MCF 10A (cell line): ENCODE measurements at regions not wholly inside any gene's neighbourhood (a gene's known extent, or its start where the extent isn't known, plus 50 kb on each side); places are given as distances from the start of the nearest gene placed in this dataset.

Experiments used
- BruUV-seq: library from RNA; stranded (reverse); fragments of 400-500 nt; replicated peaks from 2 replicates; lab custom pipeline; 2021; lab: Mats Ljungman, UMichigan
- CTCF ChIA-PET: fragments of 300-600 bp; sonication (Branson Sonifier 250); formaldehyde crosslinking; extraction: SDS; loops from one replicate; lab custom pipeline; 2021; ENCODE audit warnings: antibody characterized with exemption, inconsistent platforms; lab: Yijun Ruan, JAX
- POLR2A ChIA-PET: fragments of 300-600, 350-650 bp; sonication (Branson Sonifier 250); formaldehyde crosslinking; extraction: SDS; loops from one replicate; lab custom pipeline; 2020; ENCODE audit warnings: antibody characterized with exemption, inconsistent platforms; lab: Yijun Ruan, JAX
- DNase-seq: peaks from one replicate; pipeline ENCODE4 v3.0.0-alpha.2; 2018; ENCODE audit not compliant: unreplicated experiment
- H3K27ac Mint-ChIP-seq: one replicate; pipeline ENCODE4 v1.8.0; 2022; ENCODE audit warnings: mild to moderate bottlenecking, low read depth, mixed read lengths; ENCODE audit not compliant: unreplicated experiment
- H3K27me3 Mint-ChIP-seq: one replicate; pipeline ENCODE4 v1.8.0; 2022; ENCODE audit warnings: mixed read lengths; ENCODE audit not compliant: insufficient read depth, unreplicated experiment
- H3K36me3 Mint-ChIP-seq: one replicate; pipeline ENCODE4 v1.8.0; 2022; ENCODE audit warnings: mild to moderate bottlenecking, moderate library complexity, mixed read lengths; ENCODE audit not compliant: insufficient read depth, unreplicated experiment
- H3K4me1 Mint-ChIP-seq: one replicate; pipeline ENCODE4 v1.8.0; 2022; ENCODE audit warnings: mixed read lengths; ENCODE audit not compliant: insufficient read depth, unreplicated experiment
- H3K4me3 Mint-ChIP-seq: one replicate; pipeline ENCODE4 v1.8.0; 2022; ENCODE audit warnings: mild to moderate bottlenecking, moderate library complexity, mixed read lengths; ENCODE audit not compliant: unreplicated experiment
- H3K9me3 Mint-ChIP-seq: one replicate; pipeline ENCODE4 v1.8.0; 2022; ENCODE audit warnings: mixed read lengths; ENCODE audit not compliant: unreplicated experiment
- CTCF ChIP-seq: fragments of 200-600 bp; IDR thresholded peaks from one replicate; pipeline ENCODE4 v1.8.0; 2022; ENCODE audit warnings: antibody characterized with exemption, mild to moderate bottlenecking; ENCODE audit not compliant: unreplicated experiment
- intact Hi-C: fragments of 100-400 bp; cut with micrococcal nuclease; formaldehyde crosslinking; loops from 2 replicates; pipeline ENCODE4 v1.14.1; 2022

GRCh38 chr20:7540923-7541322, 399.3 kb downstream of the HAO1 start:
- Mint-ChIP-seq H3K27ac (peak overlapping the region; percentile 28), H3K9me3 (peaks cover 9% of the 10 kb centered on the region), H3K27me3 (no peaks in the 10 kb centered on the region), H3K36me3 (no peaks in the 10 kb centered on the region), H3K4me3 (no peak overlapping the region), H3K4me1 (peaks cover 6% of the 10 kb centered on the region)
- ChIA-PET POLR2A (interaction anchor here (0.8 kb wide), 2 partner anchors 15 to 45 kb away, joined by 3 read pairs; no protein-coding TSS in a partner anchor), CTCF (no interaction called here)
- DNase-seq, result peak; percentile 51
- BruUV-seq, result no TSS peak
- intact Hi-C loops, result no loop called here
- no peak for TF ChIP-seq CTCF

GRCh38 chr20:7571101-7571500, 369.2 kb downstream of the HAO1 start:
- Mint-ChIP-seq H3K27ac (no peak overlapping the region), H3K9me3 (peaks cover 11% of the 10 kb centered on the region), H3K4me1 (no peaks in the 10 kb centered on the region), H3K27me3 (no peaks in the 10 kb centered on the region), H3K36me3 (no peaks in the 10 kb centered on the region), H3K4me3 (no peak overlapping the region)
- intact Hi-C loops, result no loop called here
- ChIA-PET CTCF (no interaction called here), POLR2A (interaction anchor here (1.1 to 1.4 kb wide), 2 partner anchors 9 to 14 kb away, joined by 3 to 4 read pairs; no protein-coding TSS in a partner anchor)
- TF ChIP-seq CTCF, result no peak
- BruUV-seq, result no TSS peak
- DNase-seq, result no peak

- Mint-ChIP-seq H3K9me3 (peaks cover 14% of the 10 kb centered on the region), H3K4me1 (no peaks in the 10 kb centered on the region), H3K27ac (no peak overlapping the region), H3K36me3 (no peaks in the 10 kb centered on the region), H3K27me3 (no peaks in the 10 kb centered on the region), H3K4me3 (no peak overlapping the region)
- DNase-seq, result no peak
- intact Hi-C loops, result no loop called here
- BruUV-seq, result no TSS peak
- ChIA-PET CTCF (interaction anchor here (0.6 to 0.7 kb wide), 3 partner anchors 21 to 1451 kb away, joined by 3 read pairs; no protein-coding TSS in a partner anchor), POLR2A (interaction anchor here (0.7 to 1.4 kb wide), 4 partner anchors 9 to 42 kb away, joined by 3 to 4 read pairs (median 3); no protein-coding TSS in a partner anchor)
- no peak for TF ChIP-seq CTCF
These were observed 368.7 kb downstream of the HAO1 start for GRCh38 chr20:7571521-7572055.

GRCh38 chr20:7579888-7580287, 360.4 kb downstream of the HAO1 start:
- no peak overlapping the region for H3K27ac Mint-ChIP-seq
- no TSS peak for BruUV-seq
- no peaks in the 10 kb centered on the region for H3K27me3 Mint-ChIP-seq
- POLR2A ChIA-PET, result interaction anchor here (0.6 to 1.3 kb wide), 7 partner anchors 8 to 1227 kb away, joined by 3 to 4 read pairs (median 3); no protein-coding TSS in a partner anchor
- H3K36me3 Mint-ChIP-seq, result no peaks in the 10 kb centered on the region
- H3K9me3 Mint-ChIP-seq, result peaks cover 14% of the 10 kb centered on the region
- intact Hi-C loops, result no loop called here
- H3K4me3 Mint-ChIP-seq, result no peak overlapping the region
- peaks cover 8% of the 10 kb centered on the region for H3K4me1 Mint-ChIP-seq
- CTCF ChIA-PET, result interaction anchor here (0.7 kb wide), 1 partner anchor 79 kb away, joined by 3 read pairs; no protein-coding TSS in a partner anchor
- peak; percentile 53 for DNase-seq
- no peak for TF ChIP-seq CTCF
